Osteoblast (primary cell): ENCODE measurements at regions not wholly inside any gene's neighbourhood (a gene's known extent, or its start where the extent isn't known, plus 50 kb on each side); places are given as distances from the start of the nearest gene placed in this dataset.

Experiments
- DNase-seq: peaks from one replicate; pipeline ENCODE4 v3.0.0; 2011; ENCODE audit warnings: low spot score, mixed read lengths; ENCODE audit not compliant: insufficient read length; ENCODE audit errors: missing footprints
- H2AFZ ChIP-seq: 2 replicates; pipeline ENCODE4 v1.6.0; 2011; ENCODE audit warnings: mild to moderate bottlenecking, low read length
- H3K27ac ChIP-seq: 2 replicates; pipeline ENCODE4 v1.5.1; 2011; ENCODE audit warnings: mild to moderate bottlenecking, low read depth, low read length, moderate library complexity
- H3K27me3 ChIP-seq: 2 replicates; pipeline ENCODE4 v1.6.0; 2012; ENCODE audit warnings: mild to moderate bottlenecking, control low read depth, inconsistent platforms, low read length, moderate library complexity; ENCODE audit not compliant: insufficient read depth
- H3K36me3 ChIP-seq: 2 replicates; pipeline ENCODE4 v1.5.1; 2011; ENCODE audit warnings: mild to moderate bottlenecking, low read length, control low read depth, moderate library complexity; ENCODE audit not compliant: insufficient read depth
- H3K4me1 ChIP-seq: 2 replicates; pipeline ENCODE4 v1.5.1; 2011; ENCODE audit warnings: mild to moderate bottlenecking, low read length, control low read depth, moderate library complexity; ENCODE audit not compliant: insufficient read depth
- H3K4me2 ChIP-seq: 2 replicates; pipeline ENCODE4 v1.6.0; 2011; ENCODE audit warnings: mild to moderate bottlenecking, low read length; ENCODE audit not compliant: insufficient read depth
- H3K4me3 ChIP-seq: fragments of 200-600 bp; sonication (generic); 3 replicates; pipeline ENCODE4 v1.5.1; 2012; ENCODE audit warnings: mild to moderate bottlenecking, low read length, inconsistent platforms; ENCODE audit not compliant: insufficient read depth
- H3K79me2 ChIP-seq: 2 replicates; pipeline ENCODE4 v1.6.0; 2012; ENCODE audit warnings: mild to moderate bottlenecking, low read length, control low read depth, inconsistent platforms; ENCODE audit not compliant: insufficient read depth
- H3K9me3 ChIP-seq: 2 replicates; pipeline ENCODE4 v1.5.1; 2011; ENCODE audit warnings: low read depth, low read length, control low read depth
- H4K20me1 ChIP-seq: 2 replicates; pipeline ENCODE4 v1.6.0; 2012; ENCODE audit warnings: mild to moderate bottlenecking, low read length, control low read depth; ENCODE audit not compliant: insufficient read depth
- CTCF ChIP-seq: IDR thresholded peaks from 2 replicates; pipeline ENCODE4 v1.5.1; 2011; ENCODE audit warnings: mild to moderate bottlenecking, low read depth, low read length, moderate library complexity; ENCODE audit errors: extremely low read depth

- peaks cover 18% of the 10 kb centered on the region for H3K4me1 ChIP-seq
- H3K36me3 ChIP-seq, result peaks cover 3% of the 10 kb centered on the region
- H4K20me1 ChIP-seq, result no peaks in the 10 kb centered on the region
- no peaks in the 10 kb centered on the region for H3K27me3 ChIP-seq
- no peak overlapping the region for H2AFZ ChIP-seq
- H3K4me2 ChIP-seq, result no peak overlapping the region
- peak; percentile 37 for DNase-seq
- H3K79me2 ChIP-seq, result no peaks in the 10 kb centered on the region
- peak overlapping the region; percentile 97 for H3K27ac ChIP-seq
- no peaks in the 10 kb centered on the region for H3K9me3 ChIP-seq
- no peak for TF ChIP-seq CTCF
- no peak overlapping the region for H3K4me3 ChIP-seq
These were observed 72.7 kb downstream of the MCFD2 start for GRCh38 chr2:46842876-46843275.

- Histone ChIP-seq H3K4me2 (no peak overlapping the region), H3K27ac (peak overlapping the region; percentile 3), H3K36me3 (peaks cover 10% of the 10 kb centered on the region), H3K4me3 (no peak overlapping the region), H3K79me2 (no peaks in the 10 kb centered on the region), H2AFZ (no peak overlapping the region), H3K27me3 (no peaks in the 10 kb centered on the region), H3K9me3 (no peaks in the 10 kb centered on the region), H3K4me1 (peaks cover 6% of the 10 kb centered on the region), H4K20me1 (no peaks in the 10 kb centered on the region)
- DNase-seq, result no peak
- no peak for TF ChIP-seq CTCF
These were observed 74.0 kb downstream of the MCFD2 start for GRCh38 chr2:46841621-46842020.

GRCh38 chr2:46839045-46839444 is 76.6 kb downstream of the MCFD2 start:
- TF ChIP-seq CTCF, result no peak
- DNase-seq, result no peak
- H3K27ac ChIP-seq, result peak overlapping the region; percentile 48
- no peak overlapping the region for H3K4me3 ChIP-seq
- no peaks in the 10 kb centered on the region for H3K27me3 ChIP-seq
- no peak overlapping the region for H3K4me2 ChIP-seq
- peaks cover 3% of the 10 kb centered on the region for H3K79me2 ChIP-seq
- H2AFZ ChIP-seq, result no peak overlapping the region
- H3K4me1 ChIP-seq, result peaks cover 13% of the 10 kb centered on the region
- no peaks in the 10 kb centered on the region for H3K9me3 ChIP-seq
- H3K36me3 ChIP-seq, result peaks cover 18% of the 10 kb centered on the region
- no peaks in the 10 kb centered on the region for H4K20me1 ChIP-seq

- Histone ChIP-seq H3K36me3 (peaks cover 18% of the 10 kb centered on the region), H3K4me3 (no peak overlapping the region), H3K27me3 (no peaks in the 10 kb centered on the region), H4K20me1 (no peaks in the 10 kb centered on the region), H3K4me2 (no peak overlapping the region), H3K4me1 (peaks cover 13% of the 10 kb centered on the region), H3K9me3 (no peaks in the 10 kb centered on the region), H3K27ac (no peak overlapping the region), H3K79me2 (peaks cover 13% of the 10 kb centered on the region), H2AFZ (no peak overlapping the region)
- TF ChIP-seq CTCF, result no peak
- DNase-seq, result no peak
These were observed 77.9 kb downstream of the MCFD2 start for GRCh38 chr2:46837704-46838103.
